Osteoblast (primary cell): ENCODE measurements at regions not wholly inside any gene's neighbourhood (a gene's known extent, or its start where the extent isn't known, plus 50 kb on each side); places are given as distances from the start of the nearest gene placed in this dataset.
A peak's percentile ranks its signal among the peaks of the same experiment; 100 is the strongest.
"Not testable (repeated sequence)": the region's sequence is repeated elsewhere in the genome, so short reads cannot be mapped to it uniquely, and the experiment has no call there.

Experiments
- DNase-seq: peaks from one replicate; pipeline ENCODE4 v3.0.0; 2011; ENCODE audit warnings: low spot score, mixed read lengths; ENCODE audit not compliant: insufficient read length; ENCODE audit errors: missing footprints
- H2AFZ ChIP-seq: 2 replicates; pipeline ENCODE4 v1.6.0; 2011; ENCODE audit warnings: mild to moderate bottlenecking, low read length
- H3K27ac ChIP-seq: 2 replicates; pipeline ENCODE4 v1.5.1; 2011; ENCODE audit warnings: mild to moderate bottlenecking, low read depth, low read length, moderate library complexity
- H3K27me3 ChIP-seq: 2 replicates; pipeline ENCODE4 v1.6.0; 2012; ENCODE audit warnings: mild to moderate bottlenecking, control low read depth, inconsistent platforms, low read length, moderate library complexity; ENCODE audit not compliant: insufficient read depth
- H3K36me3 ChIP-seq: 2 replicates; pipeline ENCODE4 v1.5.1; 2011; ENCODE audit warnings: mild to moderate bottlenecking, low read length, control low read depth, moderate library complexity; ENCODE audit not compliant: insufficient read depth
- H3K4me1 ChIP-seq: 2 replicates; pipeline ENCODE4 v1.5.1; 2011; ENCODE audit warnings: mild to moderate bottlenecking, low read length, control low read depth, moderate library complexity; ENCODE audit not compliant: insufficient read depth
- H3K4me2 ChIP-seq: 2 replicates; pipeline ENCODE4 v1.6.0; 2011; ENCODE audit warnings: mild to moderate bottlenecking, low read length; ENCODE audit not compliant: insufficient read depth
- H3K4me3 ChIP-seq: fragments of 200-600 bp; sonication (generic); 3 replicates; pipeline ENCODE4 v1.5.1; 2012; ENCODE audit warnings: mild to moderate bottlenecking, low read length, inconsistent platforms; ENCODE audit not compliant: insufficient read depth
- H3K79me2 ChIP-seq: 2 replicates; pipeline ENCODE4 v1.6.0; 2012; ENCODE audit warnings: mild to moderate bottlenecking, low read length, control low read depth, inconsistent platforms; ENCODE audit not compliant: insufficient read depth
- H3K9me3 ChIP-seq: 2 replicates; pipeline ENCODE4 v1.5.1; 2011; ENCODE audit warnings: low read depth, low read length, control low read depth
- H4K20me1 ChIP-seq: 2 replicates; pipeline ENCODE4 v1.6.0; 2012; ENCODE audit warnings: mild to moderate bottlenecking, low read length, control low read depth; ENCODE audit not compliant: insufficient read depth

- H3K4me1 ChIP-seq, H3K36me3 ChIP-seq, H3K4me3 ChIP-seq, H3K4me2 ChIP-seq, H3K9me3 ChIP-seq, H3K79me2 ChIP-seq, H3K27me3 ChIP-seq, DNase-seq, H2AFZ ChIP-seq, H4K20me1 ChIP-seq, H3K27ac ChIP-seq: not testable (repeated sequence)
These were observed 195.8 kb upstream of the TPTE start for GRCh38 chr21:10325546-10325945.

- not testable (repeated sequence) for DNase-seq, H3K36me3 ChIP-seq, H3K27ac ChIP-seq, H3K4me3 ChIP-seq, H3K79me2 ChIP-seq, H2AFZ ChIP-seq, H3K27me3 ChIP-seq, H4K20me1 ChIP-seq, H3K4me1 ChIP-seq, H3K4me2 ChIP-seq
- H3K9me3 ChIP-seq: peaks cover 12% of the 10 kb centered on the region
These were observed 195.2 kb upstream of the TPTE start for GRCh38 chr21:10326146-10326545.

GRCh38 chr21:10328646-10329045, 192.7 kb upstream of the TPTE start:
- not testable (repeated sequence) for DNase-seq, H3K4me2 ChIP-seq, H4K20me1 ChIP-seq, H3K27ac ChIP-seq, H3K27me3 ChIP-seq, H3K4me1 ChIP-seq, H3K36me3 ChIP-seq, H3K4me3 ChIP-seq, H2AFZ ChIP-seq, H3K79me2 ChIP-seq
- peaks cover 14% of the 10 kb centered on the region for H3K9me3 ChIP-seq

GRCh38 chr21:10330641-10331119, 190.7 kb upstream of the TPTE start:
- DNase-seq, H2AFZ ChIP-seq, H3K4me2 ChIP-seq, H3K79me2 ChIP-seq, H3K4me3 ChIP-seq, H3K27ac ChIP-seq, H3K27me3 ChIP-seq, H3K36me3 ChIP-seq, H4K20me1 ChIP-seq, H3K4me1 ChIP-seq: not testable (repeated sequence)
- H3K9me3 ChIP-seq: peaks cover 14% of the 10 kb centered on the region

- H3K4me2 ChIP-seq, H3K27ac ChIP-seq, H3K36me3 ChIP-seq, DNase-seq, H3K4me1 ChIP-seq, H2AFZ ChIP-seq, H3K4me3 ChIP-seq, H3K27me3 ChIP-seq, H3K79me2 ChIP-seq, H4K20me1 ChIP-seq: not testable (repeated sequence)
- peaks cover 14% of the 10 kb centered on the region for H3K9me3 ChIP-seq
These were observed 190.2 kb upstream of the TPTE start for GRCh38 chr21:10331134-10331533.

- not testable (repeated sequence) for H3K36me3 ChIP-seq, H4K20me1 ChIP-seq, H3K9me3 ChIP-seq, H3K4me3 ChIP-seq, H2AFZ ChIP-seq, H3K4me1 ChIP-seq, H3K4me2 ChIP-seq, H3K27ac ChIP-seq, DNase-seq, H3K79me2 ChIP-seq, H3K27me3 ChIP-seq
These were observed 188.4 kb upstream of the TPTE start for GRCh38 chr21:10332935-10333334.

- peaks cover 12% of the 10 kb centered on the region for H3K9me3 ChIP-seq
- H3K36me3 ChIP-seq, H4K20me1 ChIP-seq, H3K27ac ChIP-seq, H3K27me3 ChIP-seq, H3K4me3 ChIP-seq, H2AFZ ChIP-seq, H3K4me2 ChIP-seq, DNase-seq, H3K79me2 ChIP-seq, H3K4me1 ChIP-seq: not testable (repeated sequence)
These were observed 187.0 kb upstream of the TPTE start for GRCh38 chr21:10334391-10334790.

GRCh38 chr21:10342261-10342956, 179.0 kb upstream of the TPTE start:
- H3K36me3 ChIP-seq, DNase-seq, H3K79me2 ChIP-seq, H3K4me3 ChIP-seq, H3K27me3 ChIP-seq, H3K4me2 ChIP-seq, H3K4me1 ChIP-seq, H2AFZ ChIP-seq, H4K20me1 ChIP-seq, H3K27ac ChIP-seq: not testable (repeated sequence)
- H3K9me3 ChIP-seq: peaks cover 14% of the 10 kb centered on the region

- not testable (repeated sequence) for H4K20me1 ChIP-seq, H3K4me1 ChIP-seq
These were observed 178.0 kb upstream of the TPTE start for GRCh38 chr21:10343146-10343935.

More at GRCh38 chr21:10343146-10343935, 178.0 kb upstream of the TPTE start:
- H3K36me3 ChIP-seq, H3K27ac ChIP-seq, H3K27me3 ChIP-seq, H2AFZ ChIP-seq, H3K4me2 ChIP-seq, H3K79me2 ChIP-seq, H3K4me3 ChIP-seq: not testable (repeated sequence)
- DNase-seq: peak; percentile 66
- H3K9me3 ChIP-seq: peaks cover 16% of the 10 kb centered on the region
